DMS79 (cell line): ENCODE measurements at regions not wholly inside any gene's neighbourhood (a gene's known extent, or its start where the extent isn't known, plus 50 kb on each side); places are given as distances from the start of the nearest gene placed in this dataset.
"Not testable (repeated sequence)": the region's sequence is repeated elsewhere in the genome, so short reads cannot be mapped to it uniquely, and the experiment has no call there.

ENCODE experiments used
- DNase-seq: peaks from one replicate; lab custom pipeline; 2025; lab: John Stamatoyannopoulos, UW

DNA sequence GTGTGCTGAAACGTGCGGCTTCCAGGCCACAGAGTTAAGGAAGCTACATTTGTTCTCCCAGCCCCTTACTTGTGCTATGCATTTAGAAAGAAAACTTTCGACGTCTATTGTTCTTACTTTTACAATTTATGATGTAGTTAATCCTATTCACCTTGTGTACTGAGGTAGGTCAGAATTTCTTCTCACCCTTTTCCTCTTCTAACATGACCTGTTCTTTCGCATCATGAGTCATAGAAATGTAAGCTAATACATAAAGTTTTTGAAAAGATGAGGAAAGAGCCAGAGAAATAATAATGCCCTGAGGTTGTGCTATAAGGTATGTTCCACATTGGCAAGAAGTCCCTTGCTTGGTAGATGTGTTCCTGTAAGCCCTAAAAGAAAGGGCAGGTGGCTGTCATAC, 298.3 kb downstream of the TRIML1 start:
- DNase-seq, result no peak

DNA sequence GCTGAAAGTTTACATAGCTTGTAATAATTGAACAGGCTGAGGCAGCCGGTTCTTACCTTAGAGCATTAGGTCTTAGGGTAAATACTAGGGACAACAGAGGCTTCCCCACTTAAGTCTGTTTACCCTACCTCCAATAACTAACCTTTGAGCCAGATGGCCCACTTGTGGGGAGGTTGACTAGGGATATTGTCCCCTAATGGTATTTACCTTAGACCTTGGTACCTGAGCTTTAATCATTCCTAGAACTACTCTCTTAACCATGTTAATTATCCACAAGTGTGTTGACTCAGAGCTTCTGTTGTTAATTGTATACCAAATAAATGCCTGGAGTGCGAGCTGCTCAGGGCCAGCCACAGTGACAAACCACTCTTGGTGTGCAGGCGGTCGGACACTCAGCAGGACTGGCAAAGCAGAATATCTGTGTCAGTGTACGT, 299.2 kb downstream of the TRIML1 start:
- not testable (repeated sequence) for DNase-seq

DNA sequence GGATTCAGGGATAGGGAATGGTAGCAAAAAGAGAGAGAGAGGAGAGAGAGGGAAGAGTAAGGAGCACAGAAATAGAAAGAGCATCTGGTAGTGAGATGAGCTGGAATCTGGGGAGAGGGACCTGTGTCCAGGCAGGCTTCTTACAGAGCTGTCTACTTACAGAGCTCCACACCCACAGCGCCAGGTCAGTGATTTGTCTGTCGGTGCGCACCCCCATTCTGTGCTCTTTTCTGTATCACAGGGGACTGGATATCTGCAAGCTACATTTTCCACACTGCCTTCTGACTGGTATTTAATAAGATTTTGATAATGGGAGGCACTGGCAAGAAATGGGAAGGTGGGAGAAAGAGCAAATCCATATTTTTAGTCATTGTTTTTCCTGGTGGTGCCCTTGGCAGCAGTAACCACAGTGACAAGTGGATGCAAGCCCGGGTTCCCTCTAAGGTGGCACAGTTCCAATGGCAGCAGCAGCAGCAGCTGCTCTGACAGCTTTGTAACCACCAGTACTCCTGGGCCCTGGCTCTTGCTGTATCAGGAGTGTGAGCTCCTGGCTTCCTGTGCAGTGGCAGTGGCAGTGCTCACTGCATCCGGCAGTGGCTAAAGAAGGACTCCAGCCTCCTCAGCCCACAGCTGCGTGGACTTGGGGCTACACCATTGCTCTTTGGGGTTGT, 300.5 kb downstream of the TRIML1 start:
- DNase-seq, result no peak

DNA sequence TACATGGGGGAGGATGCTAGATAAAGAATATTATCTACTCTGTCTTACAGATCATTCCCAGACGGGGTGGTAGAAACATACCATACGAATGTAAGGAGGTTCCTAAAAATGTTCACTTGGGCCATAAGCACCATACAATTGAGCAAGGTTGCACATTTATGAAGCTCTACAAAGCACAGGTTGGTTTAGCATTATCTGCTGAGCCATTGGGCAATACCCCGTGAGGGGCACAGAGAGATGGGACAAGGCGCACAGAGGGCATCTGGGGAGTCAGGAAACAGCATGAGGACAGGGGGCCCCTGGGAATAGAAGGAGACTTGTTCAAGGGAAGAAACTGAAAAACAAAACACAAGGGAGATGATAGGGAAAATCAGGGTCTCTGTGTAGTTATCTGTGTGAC, 305.3 kb downstream of the TRIML1 start:
- no peak for DNase-seq

DNA sequence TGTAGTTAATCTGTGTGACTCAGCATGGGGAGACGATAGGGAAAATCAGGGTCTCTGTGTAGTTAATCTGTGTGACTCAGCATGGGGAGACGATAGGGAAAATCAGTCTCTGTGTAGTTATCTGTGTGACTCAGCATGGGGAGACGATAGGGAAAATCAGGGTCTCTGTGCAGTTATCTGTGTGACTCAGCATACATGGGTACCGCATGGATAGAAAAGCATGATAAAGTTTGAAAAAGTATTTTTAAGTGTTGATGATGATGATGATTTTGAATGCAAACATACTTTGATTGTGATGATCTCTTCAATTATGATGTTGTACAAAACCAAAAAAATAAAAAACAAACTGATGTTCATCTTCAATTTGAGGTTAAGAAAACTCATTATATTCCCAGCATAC, 309.8 kb downstream of the TRIML1 start:
- not testable (repeated sequence) for DNase-seq

DNA sequence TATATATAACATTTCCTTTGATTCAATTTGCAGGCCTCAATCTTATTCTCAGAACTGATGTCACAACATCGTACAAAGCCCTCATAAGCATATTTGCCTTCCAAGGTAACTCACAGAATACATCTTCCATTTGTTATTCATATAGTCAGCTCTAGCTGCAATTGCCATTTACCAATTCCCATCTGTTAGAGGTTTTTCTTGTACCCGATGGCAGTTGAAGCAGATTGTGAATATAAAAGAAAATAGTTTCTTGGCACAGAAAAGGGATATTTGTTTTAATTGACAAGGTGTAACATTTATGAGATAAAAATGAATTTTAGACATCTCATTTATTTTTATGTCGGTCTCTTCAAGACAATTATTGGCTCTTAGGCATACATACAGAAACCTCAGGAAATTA, 311.3 kb downstream of the TRIML1 start:
- no peak for DNase-seq

DNA sequence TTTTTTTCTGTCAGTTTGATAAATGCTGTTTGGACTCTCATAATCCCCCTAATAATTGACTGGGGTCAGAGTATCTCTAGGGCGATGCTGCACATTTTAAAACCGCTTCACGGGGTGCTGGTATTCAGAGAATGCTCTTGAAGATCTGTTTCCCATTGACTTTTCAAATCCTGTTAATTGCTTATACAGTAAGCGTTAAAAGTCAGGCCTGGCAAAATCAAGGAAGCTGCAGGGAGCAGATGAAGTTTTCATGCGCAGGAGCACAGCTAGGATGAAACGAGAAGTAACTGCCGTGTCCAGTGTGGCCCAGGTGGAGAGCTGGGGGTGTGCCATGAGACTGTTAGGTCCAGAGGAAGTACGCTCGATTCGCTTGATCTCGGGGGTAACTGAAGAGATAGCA, 312.9 kb downstream of the TRIML1 start:
- no peak for DNase-seq

DNA sequence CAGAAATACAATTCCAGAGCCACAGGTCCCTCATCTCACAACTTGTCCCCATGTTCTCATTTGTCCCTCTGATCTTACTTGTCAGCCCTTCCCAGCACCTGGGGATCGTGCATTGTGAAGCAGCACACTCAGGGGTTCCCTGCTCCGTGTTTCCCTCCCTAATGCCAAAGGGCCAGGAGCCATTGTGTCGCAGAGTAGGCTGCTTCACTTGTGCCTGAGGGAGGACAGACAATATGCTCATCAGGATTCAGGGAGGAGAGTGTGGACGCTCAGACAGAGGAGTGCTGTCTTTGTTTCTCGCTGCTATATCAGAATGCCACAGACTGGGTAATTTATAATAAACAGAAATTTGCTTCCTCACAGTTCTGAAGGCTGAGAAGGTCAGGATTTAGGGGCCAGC, 315.3 kb downstream of the TRIML1 start:
- DNase-seq, result no peak

DNA sequence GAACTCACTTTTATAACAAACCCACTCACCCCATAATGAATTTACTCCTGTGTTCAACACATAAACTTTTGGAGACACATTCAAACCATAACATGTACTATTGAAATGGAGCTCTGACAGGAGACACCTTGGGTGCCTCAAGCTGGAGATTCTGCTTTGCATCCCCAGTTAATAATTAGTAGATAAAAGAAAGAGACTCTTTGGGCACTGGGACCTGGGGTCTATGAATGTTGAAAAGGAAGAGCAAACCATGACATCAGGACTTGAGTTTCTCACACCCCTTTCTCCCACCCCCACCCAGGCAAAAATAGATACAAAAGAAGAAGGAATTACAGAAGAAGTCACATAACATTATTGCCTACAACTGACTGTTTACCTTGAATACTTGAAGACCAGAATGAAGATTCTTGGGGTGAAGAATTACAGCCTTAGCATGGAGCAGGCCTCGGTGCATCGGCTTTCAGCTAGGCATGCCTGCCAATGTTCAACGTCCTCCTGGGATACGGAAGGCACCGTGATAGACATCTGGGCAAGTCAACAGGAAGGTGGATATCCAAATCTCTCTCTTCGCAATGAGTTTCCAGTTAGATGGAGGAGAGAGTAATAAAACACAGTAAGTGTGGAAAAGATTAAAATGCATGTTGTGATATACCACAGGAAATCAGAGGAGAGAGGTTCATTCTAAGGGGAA, 316.0 kb downstream of the TRIML1 start:
- DNase-seq, result no peak

DNA sequence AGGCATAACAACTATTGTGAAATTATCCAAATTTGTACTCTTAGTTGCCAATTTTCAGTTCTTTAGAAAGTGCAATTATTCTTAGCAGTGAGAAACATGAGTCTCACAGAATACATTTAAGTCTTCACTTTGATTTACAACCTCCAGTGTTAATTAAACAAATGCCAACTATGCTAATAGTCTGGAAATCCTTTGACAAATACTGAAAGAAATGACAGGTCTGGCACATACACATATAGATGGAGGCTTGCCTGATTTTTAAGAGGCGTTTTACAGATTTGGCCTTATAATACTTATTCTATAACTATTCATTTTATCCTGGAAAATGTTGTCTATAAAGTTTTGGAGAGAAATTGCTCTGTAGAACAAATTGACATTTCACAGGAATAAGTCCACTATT, 320.1 kb downstream of the TRIML1 start:
- DNase-seq, result no peak

DNA sequence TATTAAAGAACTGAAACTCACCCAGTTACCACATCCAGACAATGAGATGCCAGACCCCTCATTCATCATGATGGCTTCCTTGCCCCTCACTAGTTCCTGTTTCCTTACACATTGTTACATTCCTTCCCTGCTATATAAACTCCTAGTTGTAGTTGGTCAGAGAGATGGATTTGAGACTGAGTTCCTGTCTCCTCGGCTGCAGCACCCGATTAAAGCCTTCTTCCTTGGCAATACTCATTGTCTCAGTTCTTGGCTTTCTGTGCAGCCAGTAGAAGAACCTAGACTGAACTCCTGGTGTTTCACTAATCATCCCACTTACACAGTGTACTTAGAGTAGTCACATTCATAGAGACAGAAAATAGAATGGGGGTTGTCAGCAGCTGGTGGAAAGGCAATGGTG, 324.7 kb downstream of the TRIML1 start:
- DNase-seq, result no peak

DNA sequence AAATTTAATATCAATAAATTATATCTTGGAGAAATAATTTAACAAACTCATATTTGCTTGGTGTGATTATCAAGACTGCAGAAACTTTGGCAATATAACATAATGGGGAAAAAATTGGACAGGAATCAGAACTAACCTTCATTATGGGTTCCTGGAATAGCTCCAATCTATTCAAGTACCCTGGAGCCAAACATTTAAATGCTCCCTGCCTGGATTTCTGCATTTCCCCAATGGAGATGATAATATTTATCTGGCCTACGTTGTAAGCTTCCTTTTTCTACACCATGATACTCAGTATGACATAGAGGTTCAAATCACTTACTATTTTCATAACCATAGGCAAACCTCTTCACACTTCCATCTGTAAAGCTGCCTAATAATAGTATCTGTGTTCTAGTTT, 326.8 kb downstream of the TRIML1 start:
- no peak for DNase-seq

DNA sequence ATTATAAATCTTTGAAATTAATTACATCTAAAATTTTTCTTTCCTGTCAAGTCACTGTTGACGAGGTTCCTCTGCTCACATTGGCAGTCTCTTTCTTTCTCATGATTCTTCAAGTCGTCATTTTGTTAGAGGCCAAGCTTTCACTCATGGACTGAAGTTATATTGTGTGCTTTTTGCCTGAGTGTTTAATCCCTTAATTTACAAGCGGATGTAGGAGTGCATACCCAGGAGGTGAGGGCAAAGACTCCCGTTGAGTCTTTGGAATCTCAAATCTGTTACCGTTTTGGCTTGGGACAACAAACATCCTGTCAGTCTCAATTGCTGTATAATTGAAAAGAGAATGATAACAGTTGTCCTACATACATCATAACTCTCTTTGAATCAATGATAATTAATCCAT, 345.0 kb downstream of the TRIML1 start:
- no peak for DNase-seq

DNA sequence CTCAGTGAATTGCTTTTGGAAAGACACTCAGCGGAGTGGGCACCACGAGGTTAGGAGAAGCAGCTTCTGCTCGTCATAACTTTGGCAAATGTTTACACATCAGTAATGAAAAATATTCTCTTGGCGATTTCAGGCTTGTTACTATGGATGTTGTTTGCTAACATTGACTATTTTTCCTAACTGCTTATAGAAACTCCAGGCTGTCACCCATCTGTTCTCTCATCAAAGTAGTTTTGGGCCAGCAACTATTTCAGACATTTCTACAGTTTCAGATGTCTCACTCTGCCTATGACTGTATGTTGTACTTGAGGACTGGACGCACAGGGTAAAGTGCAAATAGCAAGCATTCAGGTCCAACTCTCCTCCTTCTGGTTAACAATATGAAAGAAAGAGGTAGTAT, 346.7 kb downstream of the TRIML1 start:
- no peak for DNase-seq

DNA sequence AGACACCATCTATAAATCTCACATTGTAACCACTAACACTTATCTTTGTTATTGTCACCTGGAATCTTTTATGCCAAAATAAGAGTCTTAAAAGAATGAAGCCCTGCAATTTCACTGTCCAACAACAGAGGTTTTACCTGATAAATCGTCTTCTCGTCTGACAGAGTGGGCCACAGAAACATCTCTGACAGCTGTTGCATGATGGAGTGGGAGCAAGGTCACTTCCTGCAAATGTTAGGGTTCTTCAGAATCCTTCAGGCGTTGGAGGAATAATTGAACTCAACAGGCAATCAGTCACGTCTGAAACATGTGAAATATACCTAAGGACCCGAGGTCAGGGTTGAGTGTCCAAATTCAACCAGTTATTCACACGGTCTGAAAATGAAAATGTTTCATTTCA, 353.6 kb downstream of the TRIML1 start:
- DNase-seq, result no peak

DNA sequence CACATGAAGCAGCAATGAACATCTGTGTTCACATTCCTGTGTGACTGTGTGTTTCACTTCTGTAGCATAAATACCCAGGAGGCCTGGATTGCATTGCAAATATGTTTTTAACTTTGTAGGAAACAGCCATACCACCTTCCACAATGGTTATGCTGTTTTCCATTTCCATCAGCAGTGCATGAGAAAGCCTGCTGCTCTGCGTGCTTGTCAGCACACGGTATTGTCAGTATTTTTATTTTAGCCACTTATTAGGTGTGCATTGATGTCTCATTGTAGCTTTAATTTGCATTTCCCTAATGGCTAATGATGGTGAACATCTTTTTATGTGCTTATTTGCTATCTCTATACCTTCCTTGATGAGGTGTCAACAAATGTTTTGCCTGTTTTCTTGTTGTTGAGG, 355.9 kb downstream of the TRIML1 start:
- no peak for DNase-seq

DNA sequence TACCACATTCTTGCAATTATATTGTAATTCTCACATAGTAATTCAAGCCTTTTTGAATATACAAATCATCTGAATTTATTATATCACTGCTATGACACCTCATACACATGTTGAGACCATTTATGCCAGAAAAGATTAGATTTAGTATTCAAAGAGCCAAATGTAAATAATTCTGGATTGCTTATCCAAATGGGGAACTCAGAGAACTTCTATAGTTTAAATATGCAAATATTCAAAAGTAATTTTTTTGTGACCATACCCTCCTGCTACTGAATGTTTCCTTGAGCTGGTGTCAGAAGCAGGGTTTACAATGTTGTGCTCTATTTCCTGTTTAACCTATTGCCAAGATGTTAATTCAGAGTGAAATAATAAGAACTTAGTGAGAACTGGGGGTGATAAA, 372.2 kb downstream of the TRIML1 start:
- no peak for DNase-seq

DNA sequence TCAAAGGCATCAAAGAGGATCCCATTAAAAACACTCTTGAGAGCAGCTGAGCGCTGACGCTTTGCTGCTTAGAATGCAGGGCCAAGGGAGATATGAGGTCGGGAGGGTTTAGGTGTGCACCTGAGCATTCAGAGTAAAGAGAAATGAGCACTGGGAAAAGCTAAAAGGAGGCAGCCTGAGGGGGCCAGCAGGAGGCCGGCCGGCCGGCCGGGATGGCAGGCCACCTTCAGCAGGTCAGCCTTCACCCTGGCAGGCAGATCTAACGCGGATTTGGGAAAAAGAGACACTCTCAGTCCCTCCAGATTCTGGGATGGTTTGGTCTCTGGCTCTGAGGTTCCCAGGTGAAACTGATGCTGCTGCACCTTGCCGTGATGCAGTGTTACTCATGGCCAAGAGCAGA, 393.5 kb downstream of the TRIML1 start:
- no peak for DNase-seq

DNA sequence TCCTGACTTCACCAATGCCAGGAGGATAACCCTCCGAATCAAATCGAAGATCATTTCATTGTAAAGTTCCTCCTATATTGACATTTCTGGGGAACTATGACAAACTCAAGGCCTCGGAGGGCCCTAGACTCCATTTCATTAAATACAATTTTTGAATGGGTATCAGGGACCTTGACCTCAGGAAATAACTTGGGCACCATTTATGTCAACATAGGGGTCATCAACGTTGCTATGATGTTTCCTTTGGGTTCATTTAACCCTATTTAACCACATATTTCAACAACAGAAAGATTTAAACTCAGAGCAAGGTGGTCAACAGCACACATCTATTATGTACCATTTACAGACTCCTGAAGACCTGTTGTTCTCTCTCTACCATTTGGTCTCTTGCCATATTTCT, 395.1 kb downstream of the TRIML1 start:
- DNase-seq, result no peak

DNA sequence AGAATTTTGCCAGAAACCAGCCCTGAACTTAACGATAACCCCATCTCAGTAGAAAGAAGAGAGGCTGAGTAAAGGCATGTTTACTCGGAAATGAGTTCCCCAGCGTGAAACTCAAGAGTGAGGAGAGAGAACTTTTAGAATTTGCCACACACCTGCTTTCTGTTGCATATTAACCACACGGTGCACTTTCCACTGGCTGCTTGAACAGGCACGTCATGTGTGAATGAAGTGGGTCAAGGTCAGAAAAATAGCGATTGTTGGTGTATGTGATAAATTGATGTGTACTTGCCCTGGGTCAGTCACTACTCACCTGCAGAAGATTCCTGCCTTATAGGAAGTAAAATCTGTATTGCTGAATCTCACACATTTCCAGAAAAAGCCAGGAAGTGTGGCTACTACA, 395.7 kb downstream of the TRIML1 start:
- no peak for DNase-seq

DNA sequence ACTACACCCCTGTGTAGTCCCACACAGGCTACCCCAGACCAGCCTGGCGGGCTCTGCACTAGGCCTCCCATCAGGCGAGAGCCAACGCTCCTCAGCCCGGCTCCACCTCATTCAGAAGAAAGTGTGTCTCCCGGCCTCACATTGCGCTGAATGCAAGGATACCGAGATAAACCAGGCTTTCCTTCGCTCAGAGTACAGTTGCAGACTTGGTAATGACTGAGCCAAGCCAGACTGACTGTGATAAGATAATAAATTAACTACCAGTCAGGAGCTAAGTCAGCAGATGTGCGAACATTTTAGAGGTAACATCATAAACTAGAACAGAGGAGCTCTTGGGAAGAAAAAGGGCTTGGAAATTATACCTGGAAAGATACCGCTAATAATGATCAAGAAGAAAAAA, 397.6 kb downstream of the TRIML1 start:
- DNase-seq, result no peak

DNA sequence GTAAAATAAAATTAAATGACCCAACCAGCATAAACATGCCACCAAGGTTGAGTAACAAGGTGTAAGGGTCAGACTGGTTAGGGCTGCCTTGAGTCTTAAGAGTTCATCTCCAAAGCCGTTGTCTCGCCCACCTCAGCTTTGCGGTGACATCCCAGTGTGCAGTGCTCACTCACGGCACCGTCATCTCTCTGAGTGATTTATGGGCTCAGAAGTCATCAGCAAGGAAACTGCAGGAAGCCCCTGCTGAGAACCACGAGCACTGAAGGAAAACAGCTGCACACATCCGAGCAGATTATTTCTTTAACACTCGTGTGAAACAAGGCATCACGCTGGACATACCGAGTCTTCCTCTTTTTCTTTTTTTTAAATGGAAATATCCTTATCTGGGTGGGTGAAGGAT, 411.1 kb downstream of the TRIML1 start:
- DNase-seq, result no peak

DNA sequence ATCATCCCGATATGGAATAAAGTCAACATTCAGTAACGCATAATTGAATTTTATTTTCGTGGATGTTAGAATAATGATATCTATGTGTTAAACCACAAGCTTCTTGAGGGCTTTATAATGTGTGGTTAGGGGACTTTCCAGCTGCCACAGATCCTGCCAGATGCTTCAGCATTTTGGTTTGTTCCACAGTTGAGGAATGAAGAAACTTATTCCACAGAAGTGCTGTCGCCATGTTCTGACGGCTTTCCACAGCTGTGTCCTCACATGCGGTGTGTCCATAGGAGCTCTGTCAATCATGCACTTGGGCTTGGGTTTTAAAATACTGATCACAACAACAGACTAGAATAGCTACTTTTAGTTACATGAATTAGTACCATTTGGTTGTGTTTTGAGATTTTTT, 411.9 kb downstream of the TRIML1 start:
- DNase-seq, result no peak

DNA sequence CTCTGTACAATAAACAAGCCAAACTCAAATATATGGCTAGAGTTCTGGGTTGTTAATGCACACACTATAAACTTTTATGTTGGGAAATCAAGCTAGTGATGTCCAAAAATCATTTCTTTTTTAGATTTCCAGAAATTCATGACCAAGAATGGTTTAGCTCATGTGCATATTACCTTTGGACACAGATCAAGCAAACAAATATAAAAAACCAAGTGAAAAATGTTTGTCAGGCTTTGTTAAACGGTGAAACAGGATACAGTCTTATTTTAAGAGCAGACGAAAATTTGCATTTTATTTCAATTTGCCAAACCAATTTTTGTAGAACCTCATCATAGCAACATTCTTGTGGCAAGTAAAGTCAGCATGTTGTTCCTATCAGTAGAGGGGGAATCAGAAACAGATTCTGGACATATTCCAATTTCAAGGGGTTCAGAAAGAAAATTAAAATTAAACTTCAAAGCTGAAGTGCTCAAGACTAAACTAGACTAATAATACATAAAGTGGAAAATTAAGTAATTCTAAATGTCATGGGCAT, 413.6 kb downstream of the TRIML1 start:
- no peak for DNase-seq
